ENCODE measurements at regions not wholly inside any gene's neighbourhood (a gene's known extent, or its start where the extent isn't known, plus 50 kb on each side); places are given as distances from the start of the nearest gene placed in this dataset.
"Not testable (repeated sequence)": the region's sequence is repeated elsewhere in the genome, so short reads cannot be mapped to it uniquely, and the experiment has no call there.

- DNase-seq = not testable (repeated sequence)
Observed at GRCh38 chr1:66424530-66424929, 109.4 kb upstream of the SGIP1 start.

GRCh38 chr1:66426239-66426853 lies 107.6 kb upstream of the SGIP1 start:
- DNase-seq = no peak

GRCh38 chr1:66430815-66431214 lies 103.1 kb upstream of the SGIP1 start:
- not testable (repeated sequence) for DNase-seq

- no peak for DNase-seq
Observed at GRCh38 chr1:66431999-66432398, 102.0 kb upstream of the SGIP1 start.

GRCh38 chr1:66433611-66434010 lies 100.3 kb upstream of the SGIP1 start:
- DNase-seq = no peak

- no peak for DNase-seq
Observed at GRCh38 chr1:66434096-66434495, 99.9 kb upstream of the SGIP1 start.

- DNase-seq = no peak
Observed at GRCh38 chr1:66435541-66435940, 98.4 kb upstream of the SGIP1 start.

- DNase-seq = no peak
Observed at GRCh38 chr1:66436378-66437135, 97.4 kb upstream of the SGIP1 start.

GRCh38 chr1:66437136-66437401 lies 96.9 kb upstream of the SGIP1 start:
- DNase-seq = no peak

GRCh38 chr1:66438062-66438461 lies 95.9 kb upstream of the SGIP1 start:
- no peak for DNase-seq

GRCh38 chr1:66438501-66438900 lies 95.5 kb upstream of the SGIP1 start:
- no peak for DNase-seq

- no peak for DNase-seq
Observed at GRCh38 chr1:66439031-66439740, 94.8 kb upstream of the SGIP1 start.

GRCh38 chr1:66443793-66444192 lies 90.2 kb upstream of the SGIP1 start:
- DNase-seq = peak; percentile 1

GRCh38 chr1:66444438-66445265 lies 89.3 kb upstream of the SGIP1 start:
- DNase-seq = no peak

GRCh38 chr1:66445492-66446181 lies 88.3 kb upstream of the SGIP1 start:
- peak; percentile 38 for DNase-seq

GRCh38 chr1:66446261-66447001 lies 87.5 kb upstream of the SGIP1 start:
- DNase-seq = peak; percentile 80

- DNase-seq = no peak
Observed at GRCh38 chr1:66450043-66450514, 83.9 kb upstream of the SGIP1 start.

- DNase-seq = no peak
Observed at GRCh38 chr1:66450847-66451246, 83.1 kb upstream of the SGIP1 start.

- DNase-seq = no peak
Observed at GRCh38 chr1:66452162-66452561, 81.8 kb upstream of the SGIP1 start.

- DNase-seq = no peak
Observed at GRCh38 chr1:66452982-66453381, 81.0 kb upstream of the SGIP1 start.

GRCh38 chr1:66455446-66455845 lies 78.5 kb upstream of the SGIP1 start:
- no peak for DNase-seq

Measured in skin of body (tissue), 1 donor.